Left lung (tissue), 4 donors: ENCODE measurements at regions not wholly inside any gene's neighbourhood (a gene's known extent, or its start where the extent isn't known, plus 50 kb on each side); places are given as distances from the start of the nearest gene placed in this dataset.
A peak's percentile ranks its signal among the peaks of the same experiment; 100 is the strongest.
"Not testable (repeated sequence)": the region's sequence is repeated elsewhere in the genome, so short reads cannot be mapped to it uniquely, and the experiment has no call there.

Experiments
- ATAC-seq: fragments of 200-7000 bp; cut with Tn5 transposase; one replicate; pipeline ENCODE4 v1.9.1; 2020; ENCODE audit warnings: moderate library complexity
- DNase-seq, 4 donors: peaks; one replicate each; pipeline ENCODE4 v3.0.0-alpha.2; 2013 to 2020
- H3K27ac ChIP-seq, 2 donors: fragments of 200-600 bp; sonication (generic) in 1 of 2; one replicate each; pipeline versions ENCODE4 v1.5.0 to v1.8.0; 2020 to 2021
- H3K27me3 ChIP-seq, 2 donors: fragments of 200-600 bp; sonication (generic) in 1 of 2; one replicate each; pipeline versions ENCODE4 v1.5.0 to v1.8.0; 2020 to 2021
- H3K36me3 ChIP-seq, 2 donors: fragments of 200-600 bp; sonication (generic) in 1 of 2; one replicate each; pipeline versions ENCODE4 v1.5.0 to v1.8.0; 2020 to 2021
- H3K4me1 ChIP-seq, 2 donors: fragments of 200-600 bp; one replicate each; pipeline ENCODE4 v1.8.0; 2021
- H3K4me3 ChIP-seq, 2 donors: fragments of 200-600 bp; sonication (generic) in 1 of 2; one replicate each; pipeline versions ENCODE4 v1.5.0 to v1.8.0; 2020 to 2021; ENCODE audit warnings: mild to moderate bottlenecking in 1 of 2
- H3K9me3 ChIP-seq, 2 donors: fragments of 200-600 bp; sonication (generic) in 1 of 2; one replicate each; pipeline versions ENCODE4 v1.5.0 to v1.8.0; 2020 to 2021
- intact Hi-C, 2 donors: fragments of 100-400 bp; cut with DNase I; formaldehyde crosslinking; loops; one replicate each; pipeline versions ENCODE4 v1.11.2 to v1.14.2; 2022
- TF ChIP-seq, protein P1 (sequence below), 2 donors: fragments of 200-600 bp; sonication (generic) in 1 of 2; IDR thresholded peaks; one replicate each; pipeline versions ENCODE4 v1.5.0 to v1.8.0; 2021; ENCODE audit warnings: antibody characterized with exemption in 2 of 2
- donor health status: DM: no; HTN: yes; CAD: no.
- donor health status: DM: no; HTN: no; CAD: no.

DNA sequence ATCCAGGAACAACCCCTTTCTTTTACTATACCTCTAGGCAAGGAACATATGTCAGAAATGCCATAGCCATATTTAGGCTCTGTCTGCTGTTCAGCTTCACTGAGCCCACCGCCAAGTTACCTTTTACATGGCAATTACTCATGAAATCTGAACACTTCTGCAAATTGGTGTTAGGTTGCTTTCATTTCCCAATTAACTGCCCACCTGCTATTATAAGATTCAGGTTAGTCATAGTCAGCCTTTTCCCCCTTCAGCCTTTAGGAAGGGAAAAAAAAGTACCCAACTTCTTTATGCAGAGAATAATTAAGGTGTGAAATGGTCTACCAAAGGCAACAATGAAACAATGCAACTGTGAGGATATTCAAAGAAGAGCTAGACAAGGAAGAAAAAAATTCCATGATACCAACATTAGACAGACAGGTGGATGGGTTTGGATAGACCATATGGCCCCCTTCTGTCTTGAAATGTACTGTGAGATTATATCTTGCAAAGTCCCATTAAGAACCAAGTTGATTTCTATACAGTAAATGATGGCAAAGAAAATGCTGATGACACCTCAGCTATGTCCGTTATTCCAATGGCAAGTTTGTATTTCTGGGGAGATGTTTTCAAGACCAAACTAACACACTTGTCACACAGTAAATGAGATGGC, 442.1 kb upstream of the NRP1 start:
- no peak for DNase-seq
- TF ChIP-seq, protein P1, sequence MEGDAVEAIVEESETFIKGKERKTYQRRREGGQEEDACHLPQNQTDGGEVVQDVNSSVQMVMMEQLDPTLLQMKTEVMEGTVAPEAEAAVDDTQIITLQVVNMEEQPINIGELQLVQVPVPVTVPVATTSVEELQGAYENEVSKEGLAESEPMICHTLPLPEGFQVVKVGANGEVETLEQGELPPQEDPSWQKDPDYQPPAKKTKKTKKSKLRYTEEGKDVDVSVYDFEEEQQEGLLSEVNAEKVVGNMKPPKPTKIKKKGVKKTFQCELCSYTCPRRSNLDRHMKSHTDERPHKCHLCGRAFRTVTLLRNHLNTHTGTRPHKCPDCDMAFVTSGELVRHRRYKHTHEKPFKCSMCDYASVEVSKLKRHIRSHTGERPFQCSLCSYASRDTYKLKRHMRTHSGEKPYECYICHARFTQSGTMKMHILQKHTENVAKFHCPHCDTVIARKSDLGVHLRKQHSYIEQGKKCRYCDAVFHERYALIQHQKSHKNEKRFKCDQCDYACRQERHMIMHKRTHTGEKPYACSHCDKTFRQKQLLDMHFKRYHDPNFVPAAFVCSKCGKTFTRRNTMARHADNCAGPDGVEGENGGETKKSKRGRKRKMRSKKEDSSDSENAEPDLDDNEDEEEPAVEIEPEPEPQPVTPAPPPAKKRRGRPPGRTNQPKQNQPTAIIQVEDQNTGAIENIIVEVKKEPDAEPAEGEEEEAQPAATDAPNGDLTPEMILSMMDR (IDR thresholded peaks at IDR 0.05), result no peak
- Histone ChIP-seq H3K4me1 (peaks cover 0 to 9% of the 10 kb centered on the region in 2 donors), H3K36me3 (no peaks in the 10 kb centered on the region), H3K9me3 (no peaks in the 10 kb centered on the region), H3K4me3 (no peak overlapping the region), H3K27me3 (no peaks in the 10 kb centered on the region), H3K27ac (no peak overlapping the region)
- intact Hi-C loops, result no loop called here
- no peak for ATAC-seq

GRCh38 chr10:33774857-33775256, 440.4 kb upstream of the NRP1 start:
- TF ChIP-seq, protein P1 (IDR thresholded peaks at IDR 0.05), result no peak
- intact Hi-C loops, result no loop called here

GRCh38 chr10:33773886-33774480, 439.5 kb upstream of the NRP1 start:
- Histone ChIP-seq H3K4me1 (peaks cover 0 to 9% of the 10 kb centered on the region in 2 donors), H3K27ac (no peak overlapping the region), H3K27me3 (no peaks in the 10 kb centered on the region), H3K9me3 (no peaks in the 10 kb centered on the region), H3K36me3 (no peaks in the 10 kb centered on the region), H3K4me3 (no peak overlapping the region)
- no peak for DNase-seq
- TF ChIP-seq, protein P1 (IDR thresholded peaks at IDR 0.05), result no peak
- no peak for ATAC-seq
- intact Hi-C loops, result no loop called here

More at GRCh38 chr10:33774857-33775256, 440.4 kb upstream of the NRP1 start:
- peaks cover 0 to 9% of the 10 kb centered on the region in 2 donors for H3K4me1 ChIP-seq
- H3K27ac ChIP-seq, result no peak overlapping the region
- DNase-seq (no peak), ATAC-seq (no peak)
- H3K36me3 ChIP-seq, result no peaks in the 10 kb centered on the region
- no peaks in the 10 kb centered on the region for H3K9me3 ChIP-seq
- H3K27me3 ChIP-seq, result no peaks in the 10 kb centered on the region
- no peak overlapping the region for H3K4me3 ChIP-seq

DNA sequence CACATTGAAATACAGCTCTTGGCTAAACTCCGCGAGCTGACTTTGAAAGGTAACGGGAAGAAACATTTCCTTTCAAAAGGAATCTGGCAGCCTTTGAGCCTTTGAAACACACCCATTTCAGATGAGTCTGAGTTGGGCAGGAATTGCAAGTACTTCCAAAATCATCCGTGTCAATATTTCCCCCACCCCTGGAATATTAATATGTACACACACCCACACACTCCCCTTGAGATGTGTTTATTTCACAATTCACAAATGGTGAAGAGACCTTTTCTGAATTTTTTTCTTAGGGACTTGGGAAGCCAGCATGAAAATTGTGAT, 438.7 kb upstream of the NRP1 start:
- H3K36me3 ChIP-seq, result no peaks in the 10 kb centered on the region
- H3K4me3 ChIP-seq, result no peak overlapping the region
- TF ChIP-seq, protein P1 (IDR thresholded peaks at IDR 0.05), result no peak
- no peak for DNase-seq
- H3K4me1 ChIP-seq, result peaks cover 0 to 9% of the 10 kb centered on the region in 2 donors
- H3K9me3 ChIP-seq, result no peaks in the 10 kb centered on the region
- ATAC-seq, result no peak
- no peaks in the 10 kb centered on the region for H3K27me3 ChIP-seq
- intact Hi-C loops, result no loop called here
- H3K27ac ChIP-seq, result no peak overlapping the region

- no peak overlapping the region for H3K4me3 ChIP-seq
- H3K27ac ChIP-seq, result no peak overlapping the region
- H3K27me3 ChIP-seq, result no peaks in the 10 kb centered on the region
- H3K36me3 ChIP-seq, result no peaks in the 10 kb centered on the region
- TF ChIP-seq, protein P1 (IDR thresholded peaks at IDR 0.05), result no peak
- ATAC-seq, result peak; percentile 71
- intact Hi-C loops, result no loop called here
- peak in 1 of 4 donors; percentile 55 for DNase-seq
- H3K4me1 ChIP-seq, result peaks cover 0 to 9% of the 10 kb centered on the region in 2 donors
- H3K9me3 ChIP-seq, result no peaks in the 10 kb centered on the region
Observed at GRCh38 chr10:33772370-33773252, 438.1 kb upstream of the NRP1 start.

- H3K9me3 ChIP-seq, intact Hi-C loops, H3K27me3 ChIP-seq, H3K36me3 ChIP-seq, ATAC-seq, H3K27ac ChIP-seq, H3K4me3 ChIP-seq, DNase-seq, H3K4me1 ChIP-seq: not testable (repeated sequence)
Observed at GRCh38 chr10:33771856-33772255, 437.4 kb upstream of the NRP1 start.
